ENCODE measurements at regions not wholly inside any gene's neighbourhood (a gene's known extent, or its start where the extent isn't known, plus 50 kb on each side); places are given as distances from the start of the nearest gene placed in this dataset.

DNA sequence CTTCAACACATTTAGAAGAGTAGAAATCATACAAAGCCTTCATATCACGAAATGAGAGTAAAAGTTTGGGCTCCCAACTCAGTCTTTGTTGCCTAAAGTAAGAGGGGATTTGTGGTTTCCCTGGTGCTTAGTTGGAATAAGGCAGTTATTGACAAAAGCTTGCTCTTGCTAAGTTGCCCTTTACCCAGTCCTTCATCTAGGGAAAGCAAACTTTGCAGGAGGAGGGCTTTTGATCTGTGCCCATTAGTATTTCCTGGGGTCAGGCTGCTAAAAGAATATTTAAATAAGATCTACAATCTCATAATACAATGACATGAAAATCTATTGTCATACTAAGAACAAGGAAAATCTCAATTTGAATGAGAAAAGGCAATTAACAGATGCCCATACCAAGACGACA is 84.1 kb upstream of the ACO1 start:
- Histone ChIP-seq H3K9me3 (no peaks in the 10 kb centered on the region), H3K36me3 (no peaks in the 10 kb centered on the region), H3K27me3 (no peaks in the 10 kb centered on the region), H3K4me1 (no peaks in the 10 kb centered on the region), H3K27ac (no peak overlapping the region), H3K4me3 (no peak overlapping the region)
- TF ChIP-seq, protein P1, sequence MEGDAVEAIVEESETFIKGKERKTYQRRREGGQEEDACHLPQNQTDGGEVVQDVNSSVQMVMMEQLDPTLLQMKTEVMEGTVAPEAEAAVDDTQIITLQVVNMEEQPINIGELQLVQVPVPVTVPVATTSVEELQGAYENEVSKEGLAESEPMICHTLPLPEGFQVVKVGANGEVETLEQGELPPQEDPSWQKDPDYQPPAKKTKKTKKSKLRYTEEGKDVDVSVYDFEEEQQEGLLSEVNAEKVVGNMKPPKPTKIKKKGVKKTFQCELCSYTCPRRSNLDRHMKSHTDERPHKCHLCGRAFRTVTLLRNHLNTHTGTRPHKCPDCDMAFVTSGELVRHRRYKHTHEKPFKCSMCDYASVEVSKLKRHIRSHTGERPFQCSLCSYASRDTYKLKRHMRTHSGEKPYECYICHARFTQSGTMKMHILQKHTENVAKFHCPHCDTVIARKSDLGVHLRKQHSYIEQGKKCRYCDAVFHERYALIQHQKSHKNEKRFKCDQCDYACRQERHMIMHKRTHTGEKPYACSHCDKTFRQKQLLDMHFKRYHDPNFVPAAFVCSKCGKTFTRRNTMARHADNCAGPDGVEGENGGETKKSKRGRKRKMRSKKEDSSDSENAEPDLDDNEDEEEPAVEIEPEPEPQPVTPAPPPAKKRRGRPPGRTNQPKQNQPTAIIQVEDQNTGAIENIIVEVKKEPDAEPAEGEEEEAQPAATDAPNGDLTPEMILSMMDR (IDR thresholded peaks at IDR 0.05): no peak
- no peak for TF ChIP-seq POLR2A (IDR thresholded peaks at IDR 0.05)
- no peak for DNase-seq
- intact Hi-C loops (cut with DNase I): no loop called here
- 31 to 35% methylated on average over 2 of the region's 2 CpGs for WGBS, 2 donors

- Histone ChIP-seq H3K36me3 (no peaks in the 10 kb centered on the region), H3K9me3 (no peaks in the 10 kb centered on the region), H3K27ac (no peak overlapping the region), H3K27me3 (no peaks in the 10 kb centered on the region), H3K4me1 (no peaks in the 10 kb centered on the region), H3K4me3 (no peak overlapping the region)
- intact Hi-C loops (cut with DNase I): no loop called here
- 0 to 43% methylated on average over 1 of the region's 1 CpG for WGBS, 2 donors
- no peak for DNase-seq
- TF ChIP-seq, protein P1 (IDR thresholded peaks at IDR 0.05): no peak
- TF ChIP-seq POLR2A (IDR thresholded peaks at IDR 0.05): no peak
These were observed 79.9 kb upstream of the ACO1 start for GRCh38 chr9:32304495-32304894.

DNA sequence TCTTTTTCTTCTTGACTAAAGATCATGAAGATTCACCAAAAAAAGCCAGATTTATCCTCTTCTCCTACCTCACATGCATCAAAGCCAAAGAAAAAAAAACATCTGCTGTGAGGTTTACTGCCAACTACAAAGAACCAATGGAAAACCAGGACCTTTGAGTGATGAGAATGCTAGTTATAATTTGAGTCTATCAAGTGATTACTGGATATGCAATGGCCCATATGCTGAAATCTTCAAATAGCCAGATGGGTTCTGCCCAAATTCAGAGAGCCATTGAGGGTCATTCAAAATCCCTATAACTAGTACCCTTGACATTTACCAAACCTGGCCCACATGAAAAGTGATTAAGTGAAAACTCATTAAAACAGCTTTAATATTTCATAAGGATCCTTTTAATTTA is 78.4 kb upstream of the ACO1 start:
- Histone ChIP-seq H3K4me1 (no peaks in the 10 kb centered on the region), H3K9me3 (no peaks in the 10 kb centered on the region), H3K36me3 (no peaks in the 10 kb centered on the region), H3K27ac (no peak overlapping the region), H3K27me3 (no peaks in the 10 kb centered on the region), H3K4me3 (no peak overlapping the region)
- TF ChIP-seq POLR2A (IDR thresholded peaks at IDR 0.05): no peak
- TF ChIP-seq, protein P1 (IDR thresholded peaks at IDR 0.05): no peak
- intact Hi-C loops (cut with DNase I): no loop called here
- no peak for DNase-seq

- intact Hi-C loops (cut with DNase I): no loop called here
- TF ChIP-seq POLR2A (IDR thresholded peaks at IDR 0.05): no peak
- TF ChIP-seq, protein P1 (IDR thresholded peaks at IDR 0.05): no peak
- Histone ChIP-seq H3K27ac (no peak overlapping the region), H3K27me3 (no peaks in the 10 kb centered on the region), H3K4me1 (no peaks in the 10 kb centered on the region), H3K4me3 (no peak overlapping the region), H3K36me3 (no peaks in the 10 kb centered on the region), H3K9me3 (no peaks in the 10 kb centered on the region)
- 67 to 86% methylated on average over 4 of the region's 4 CpGs for WGBS, 2 donors
- DNase-seq: no peak
These were observed 65.0 kb upstream of the ACO1 start for GRCh38 chr9:32319312-32319929.

DNA sequence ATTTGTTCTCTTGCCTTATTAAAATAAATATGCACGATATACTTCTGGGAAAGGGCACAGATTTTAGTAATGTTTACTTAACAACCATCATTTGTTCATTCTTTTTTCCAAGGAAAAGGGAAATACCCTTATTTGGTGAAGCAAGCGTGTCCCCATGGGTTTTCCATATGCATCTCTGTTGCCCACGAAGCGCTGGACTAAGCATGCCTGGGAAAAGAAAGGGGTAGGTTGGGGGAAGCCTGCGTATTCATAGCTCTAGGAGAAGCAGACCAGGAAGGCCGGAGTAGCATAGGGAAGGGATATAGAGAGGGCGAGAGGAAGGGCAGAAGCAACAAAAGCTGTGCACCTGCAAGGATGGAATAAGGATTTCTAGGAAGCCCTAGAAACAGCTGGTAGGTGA is 61.8 kb upstream of the ACO1 start:
- intact Hi-C loops (cut with DNase I): no loop called here
- DNase-seq: no peak
- H3K27ac ChIP-seq: no peak overlapping the region
- no peaks in the 10 kb centered on the region for H3K27me3 ChIP-seq
- H3K4me1 ChIP-seq: no peaks in the 10 kb centered on the region
- H3K9me3 ChIP-seq: no peaks in the 10 kb centered on the region
- TF ChIP-seq, protein P1 (IDR thresholded peaks at IDR 0.05): no peak
- TF ChIP-seq POLR2A (IDR thresholded peaks at IDR 0.05): no peak
- H3K36me3 ChIP-seq: no peaks in the 10 kb centered on the region
- H3K4me3 ChIP-seq: no peak overlapping the region
- 55 to 69% methylated on average over 7 of the region's 7 CpGs for WGBS, 2 donors
